22Rv1 (cell line): ENCODE measurements at regions not wholly inside any gene's neighbourhood (a gene's known extent, or its start where the extent isn't known, plus 50 kb on each side); places are given as distances from the start of the nearest gene placed in this dataset.

Experiments
- ZFX ChIP-seq: fragments of 450-650 bp; IDR thresholded peaks from 2 replicates; pipeline ENCODE4 v1.6.1; 2017; ENCODE audit warnings: antibody characterized with exemption, borderline replicate concordance
- TF ChIP-seq, protein P1 (sequence below): fragments of 450-650 bp; IDR thresholded peaks from 2 replicates; pipeline ENCODE4 v1.5.1; 2017; ENCODE audit warnings: mild to moderate bottlenecking

DNA sequence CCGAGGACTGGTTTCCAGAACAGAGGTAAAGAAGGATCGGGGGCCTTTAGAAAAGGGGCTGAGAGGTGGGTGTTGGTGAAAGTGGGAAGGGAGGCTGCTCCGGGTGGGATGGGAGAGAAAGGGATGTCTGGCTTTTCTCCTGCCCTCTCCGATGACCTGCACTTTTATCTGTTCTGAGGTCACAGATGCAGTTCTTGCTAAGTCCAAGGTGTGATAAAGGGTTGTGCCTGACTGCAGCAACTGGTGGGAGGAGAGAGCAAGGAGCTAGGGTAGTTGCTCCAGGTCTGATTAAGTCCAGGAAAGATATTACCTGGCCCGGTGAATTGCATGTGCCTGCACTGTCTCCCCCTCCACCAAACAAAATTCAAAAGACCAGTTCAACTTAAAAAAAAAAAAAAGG lies 145.6 kb upstream of the SOX4 start:
- TF ChIP-seq, protein P1, sequence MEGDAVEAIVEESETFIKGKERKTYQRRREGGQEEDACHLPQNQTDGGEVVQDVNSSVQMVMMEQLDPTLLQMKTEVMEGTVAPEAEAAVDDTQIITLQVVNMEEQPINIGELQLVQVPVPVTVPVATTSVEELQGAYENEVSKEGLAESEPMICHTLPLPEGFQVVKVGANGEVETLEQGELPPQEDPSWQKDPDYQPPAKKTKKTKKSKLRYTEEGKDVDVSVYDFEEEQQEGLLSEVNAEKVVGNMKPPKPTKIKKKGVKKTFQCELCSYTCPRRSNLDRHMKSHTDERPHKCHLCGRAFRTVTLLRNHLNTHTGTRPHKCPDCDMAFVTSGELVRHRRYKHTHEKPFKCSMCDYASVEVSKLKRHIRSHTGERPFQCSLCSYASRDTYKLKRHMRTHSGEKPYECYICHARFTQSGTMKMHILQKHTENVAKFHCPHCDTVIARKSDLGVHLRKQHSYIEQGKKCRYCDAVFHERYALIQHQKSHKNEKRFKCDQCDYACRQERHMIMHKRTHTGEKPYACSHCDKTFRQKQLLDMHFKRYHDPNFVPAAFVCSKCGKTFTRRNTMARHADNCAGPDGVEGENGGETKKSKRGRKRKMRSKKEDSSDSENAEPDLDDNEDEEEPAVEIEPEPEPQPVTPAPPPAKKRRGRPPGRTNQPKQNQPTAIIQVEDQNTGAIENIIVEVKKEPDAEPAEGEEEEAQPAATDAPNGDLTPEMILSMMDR: no peak
- no peak for TF ChIP-seq ZFX
